ENCODE measurements at regions not wholly inside any gene's neighbourhood (a gene's known extent, or its start where the extent isn't known, plus 50 kb on each side); places are given as distances from the start of the nearest gene placed in this dataset.

GRCh38 chr20:57993716-57994431, 234.6 kb downstream of the ANKRD60 start:
- intact Hi-C loops (cut with DNase I; ENCODE audit: low total_unique reads) = no loop called here
- whole genome bisulfite sequencing, 5 donors = 81 to 88% (median 86%) methylated on average over 19 of the region's 19 CpGs
- no peaks in the 10 kb centered on the region for H3K36me3 ChIP-seq
- no peak overlapping the region for H3K27ac ChIP-seq
- H3K4me3 ChIP-seq = no peak overlapping the region
- H3K4me1 ChIP-seq = peaks cover 0 to 3% (median under 1%) of the 10 kb centered on the region in 6 donors
- peaks cover 0 to 18% (median 0%) of the 10 kb centered on the region in 7 donors for H3K27me3 ChIP-seq (replicated peaks in 1 of 7)
- TF ChIP-seq POLR2A (IDR thresholded peaks at IDR 0.05) (no peak), CTCF (IDR thresholded peaks at IDR 0.05 in 8 of 11, conservative IDR thresholded peaks at IDR 0.05 in 3 of 11) (no peak), POLR2AphosphoS5 (IDR thresholded peaks at IDR 0.05) (no peak)
- DNase-seq = no peak
- no peaks in the 10 kb centered on the region for H3K9me3 ChIP-seq

- Histone ChIP-seq H3K4me1 (no peaks in the 10 kb centered on the region), H3K36me3 (no peaks in the 10 kb centered on the region), H3K27ac (no peak overlapping the region), H3K4me3 (no peak overlapping the region), H3K9me3 (no peaks in the 10 kb centered on the region), H3K27me3 (replicated peaks in 1 of 7) (peaks cover 0 to 29% (median 0%) of the 10 kb centered on the region in 7 donors)
- TF ChIP-seq CTCF (IDR thresholded peaks at IDR 0.05 in 8 of 11, conservative IDR thresholded peaks at IDR 0.05 in 3 of 11) (no peak), POLR2AphosphoS5 (IDR thresholded peaks at IDR 0.05) (no peak), POLR2A (IDR thresholded peaks at IDR 0.05) (no peak)
- no peak for DNase-seq
- WGBS, 5 donors = 83 to 91% (median 88%) methylated on average over 14 of the region's 14 CpGs
- intact Hi-C loops (cut with DNase I; ENCODE audit: low total_unique reads) = no loop called here
These were observed 237.1 kb downstream of the ANKRD60 start for GRCh38 chr20:57991211-57991881.

GRCh38 chr20:57990396-57990987, 238.0 kb downstream of the ANKRD60 start:
- Histone ChIP-seq H3K27me3 (replicated peaks in 1 of 7) (peaks cover 0 to 30% (median 0%) of the 10 kb centered on the region in 7 donors), H3K4me3 (no peak overlapping the region), H3K36me3 (no peaks in the 10 kb centered on the region), H3K4me1 (no peaks in the 10 kb centered on the region), H3K9me3 (no peaks in the 10 kb centered on the region), H3K27ac (no peak overlapping the region)
- WGBS, 5 donors = 44 to 58% (median 50%) methylated on average over 8 of the region's 8 CpGs
- TF ChIP-seq POLR2A (IDR thresholded peaks at IDR 0.05) (no peak), POLR2AphosphoS5 (IDR thresholded peaks at IDR 0.05) (no peak), CTCF (IDR thresholded peaks at IDR 0.05 in 8 of 11, conservative IDR thresholded peaks at IDR 0.05 in 3 of 11) (no peak)
- intact Hi-C loops (cut with DNase I; ENCODE audit: low total_unique reads) = no loop called here
- DNase-seq = no peak

- Histone ChIP-seq H3K27ac (no peak overlapping the region), H3K4me1 (no peaks in the 10 kb centered on the region), H3K27me3 (replicated peaks in 1 of 7) (peaks cover 0 to 30% (median 0%) of the 10 kb centered on the region in 7 donors), H3K9me3 (no peaks in the 10 kb centered on the region), H3K4me3 (no peak overlapping the region), H3K36me3 (no peaks in the 10 kb centered on the region)
- 87 to 92% (median 89%) methylated on average over 9 of the region's 9 CpGs for WGBS, 5 donors
- intact Hi-C loops (cut with DNase I; ENCODE audit: low total_unique reads) = no loop called here
- TF ChIP-seq POLR2AphosphoS5 (IDR thresholded peaks at IDR 0.05) (no peak), CTCF (IDR thresholded peaks at IDR 0.05 in 8 of 11, conservative IDR thresholded peaks at IDR 0.05 in 3 of 11) (no peak), POLR2A (IDR thresholded peaks at IDR 0.05) (no peak)
- no peak for DNase-seq
These were observed 239.6 kb downstream of the ANKRD60 start for GRCh38 chr20:57988828-57989227.
